HG03175 (cell line): ENCODE measurements at regions not wholly inside any gene's neighbourhood (a gene's known extent, or its start where the extent isn't known, plus 50 kb on each side); places are given as distances from the start of the nearest gene placed in this dataset.

Experiments used
- ATAC-seq: cut with Tn5 transposase; IDR thresholded peaks from one replicate; pipeline ENCODE4 v1.9.1; 2021; ENCODE audit warnings: mild to moderate bottlenecking, moderate library complexity; ENCODE audit not compliant: unreplicated experiment

DNA sequence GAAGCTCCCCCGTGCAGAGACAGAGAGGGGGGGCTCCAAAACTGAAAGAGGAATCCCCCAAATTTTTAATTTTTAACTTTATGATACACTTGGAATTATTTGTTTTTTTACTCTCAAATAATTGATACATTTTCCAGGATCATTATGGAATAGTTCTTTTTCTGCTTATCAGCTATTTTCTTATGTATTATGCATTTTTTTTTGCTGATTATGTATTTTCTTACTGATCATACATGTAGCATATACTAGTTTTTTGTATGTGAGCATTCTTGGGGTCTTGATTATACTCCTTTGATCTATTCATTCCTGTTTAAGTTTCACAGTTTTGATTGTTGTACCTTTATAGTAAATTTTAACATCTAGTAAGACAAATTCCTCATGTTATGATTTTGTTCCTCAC lies 55.5 kb upstream of the LDHB start:
- ATAC-seq, result no peak

DNA sequence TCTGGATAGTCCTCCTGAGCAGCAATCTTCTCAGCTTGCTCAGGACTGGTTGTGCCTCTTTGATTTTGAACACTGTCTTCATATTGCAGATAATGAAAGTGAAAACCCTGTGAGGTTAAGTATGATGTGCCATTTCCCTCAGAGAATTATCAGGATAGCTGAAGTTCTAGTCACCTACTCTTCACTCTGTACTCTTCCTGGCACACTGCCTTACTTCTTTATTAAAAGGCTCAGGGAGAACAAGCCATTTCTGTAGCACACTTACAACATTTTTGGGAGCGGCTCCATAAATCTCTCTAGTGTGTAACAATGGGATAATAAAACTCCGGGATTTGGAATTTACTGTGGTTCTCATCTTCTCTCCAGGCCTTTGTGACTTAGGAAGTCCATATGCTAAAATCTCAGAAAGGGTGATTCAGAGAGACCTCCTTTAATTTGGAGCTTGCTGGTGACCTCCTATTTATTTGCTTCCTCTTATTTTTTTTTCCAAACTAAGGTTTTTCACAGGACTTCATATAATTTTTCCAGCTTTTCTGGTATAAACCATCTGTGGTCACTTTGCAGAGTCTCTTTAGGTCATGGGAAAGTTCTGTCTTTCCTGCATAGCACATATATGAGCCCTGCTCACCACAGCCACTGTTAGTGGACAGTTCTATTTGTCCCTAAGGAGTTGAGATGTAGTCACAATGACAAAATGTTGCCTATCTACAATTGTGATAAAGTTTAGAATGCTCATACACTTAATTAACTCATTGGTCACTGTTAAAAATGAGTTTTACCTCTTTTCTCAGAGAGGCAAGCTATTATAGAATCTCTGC lies 53.5 kb upstream of the LDHB start:
- ATAC-seq, result peak; percentile 58
